Spleen (tissue), 7 donors: ENCODE measurements at regions not wholly inside any gene's neighbourhood (a gene's known extent, or its start where the extent isn't known, plus 50 kb on each side); places are given as distances from the start of the nearest gene placed in this dataset.

ENCODE experiments used
- POLR2AphosphoS5 ChIP-seq, 3 donors: sonication (generic); formaldehyde crosslinking; IDR thresholded peaks; one replicate each; pipeline ENCODE4 v1.5.1; 2017; ENCODE audit warnings: antibody characterized with exemption in 3 of 3
- TF ChIP-seq, protein P1 (sequence below), 11 experiments: fragments of 200-600 bp in 7 of 11; fragments of 450-650 bp in 4 of 11; sonication (generic) in 4 of 11; IDR thresholded peaks in 8 of 11; conservative IDR thresholded peaks in 3 of 11; 1 replicate in 7 of 11; 2 replicates in 4 of 11; pipeline versions ENCODE4 v1.4.0 to v1.8.0; 2016 to 2021; ENCODE audit warnings: antibody characterized with exemption in 11 of 11, inconsistent platforms in 4 of 11, mild to moderate bottlenecking in 1 of 11
- donor health status: DM: no; HTN: no; CAD: no; lungs with moderate emphysema.
- donor health status: DM: no; HTN: no; CAD: no.
- donor health status: DM: no; HTN: no; CAD: no.

- TF ChIP-seq POLR2AphosphoS5 (IDR thresholded peaks at IDR 0.05), result no peak
- TF ChIP-seq, protein P1, sequence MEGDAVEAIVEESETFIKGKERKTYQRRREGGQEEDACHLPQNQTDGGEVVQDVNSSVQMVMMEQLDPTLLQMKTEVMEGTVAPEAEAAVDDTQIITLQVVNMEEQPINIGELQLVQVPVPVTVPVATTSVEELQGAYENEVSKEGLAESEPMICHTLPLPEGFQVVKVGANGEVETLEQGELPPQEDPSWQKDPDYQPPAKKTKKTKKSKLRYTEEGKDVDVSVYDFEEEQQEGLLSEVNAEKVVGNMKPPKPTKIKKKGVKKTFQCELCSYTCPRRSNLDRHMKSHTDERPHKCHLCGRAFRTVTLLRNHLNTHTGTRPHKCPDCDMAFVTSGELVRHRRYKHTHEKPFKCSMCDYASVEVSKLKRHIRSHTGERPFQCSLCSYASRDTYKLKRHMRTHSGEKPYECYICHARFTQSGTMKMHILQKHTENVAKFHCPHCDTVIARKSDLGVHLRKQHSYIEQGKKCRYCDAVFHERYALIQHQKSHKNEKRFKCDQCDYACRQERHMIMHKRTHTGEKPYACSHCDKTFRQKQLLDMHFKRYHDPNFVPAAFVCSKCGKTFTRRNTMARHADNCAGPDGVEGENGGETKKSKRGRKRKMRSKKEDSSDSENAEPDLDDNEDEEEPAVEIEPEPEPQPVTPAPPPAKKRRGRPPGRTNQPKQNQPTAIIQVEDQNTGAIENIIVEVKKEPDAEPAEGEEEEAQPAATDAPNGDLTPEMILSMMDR (IDR thresholded peaks at IDR 0.05 in 8 of 11, conservative IDR thresholded peaks at IDR 0.05 in 3 of 11), result no peak
Measured at GRCh38 chr1:186530109-186530508, 69.2 kb upstream of the PDC start.
